IMR-90 (cell line): ENCODE measurements at regions not wholly inside any gene's neighbourhood (a gene's known extent, or its start where the extent isn't known, plus 50 kb on each side); places are given as distances from the start of the nearest gene placed in this dataset.

ENCODE experiments used
- ATAC-seq: fragments of 200-7000 bp; cut with Tn5 transposase; 2 replicates; pipeline ENCODE4 v1.9.1; 2020; ENCODE audit warnings: low read depth, mild to moderate bottlenecking, moderate library complexity
- BruUV-seq: library from RNA; stranded (reverse); fragments of 400-500 nt; replicated peaks from 2 replicates; lab custom pipeline; 2021; lab: Mats Ljungman, UMichigan
- CTCF ChIA-PET: fragments of 300-600 bp; formaldehyde crosslinking; extraction: SDS; loops from one replicate; lab custom pipeline; 2021; ENCODE audit warnings: antibody characterized with exemption; lab: Yijun Ruan, JAX
- POLR2A ChIA-PET: fragments of 300-600 bp; sonication (Branson Sonifier 250); formaldehyde crosslinking; loops from one replicate; lab custom pipeline; 2022; ENCODE audit warnings: antibody characterized with exemption; ENCODE audit not compliant: unreplicated experiment; lab: Charles Lee
- DNase-seq: peaks from one replicate; pipeline ENCODE4 v3.0.0; 2013
- H2AFZ ChIP-seq: replicated peaks from 2 replicates; pipeline ENCODE3; 2013; ENCODE audit warnings: low read length, mild to moderate bottlenecking; ENCODE audit not compliant: poor library complexity
- H2AK5ac ChIP-seq: 2 replicates; pipeline ENCODE4 v1.6.1; 2013; ENCODE audit warnings: low read depth, low read length, inconsistent platforms
- H2AK9ac ChIP-seq: replicated peaks from 2 replicates; pipeline ENCODE3; 2013; ENCODE audit warnings: mild to moderate bottlenecking, low read depth, low read length, moderate library complexity; ENCODE audit not compliant: poor library complexity
- H2BK120ac ChIP-seq: 2 replicates; pipeline ENCODE4 v1.6.1; 2013; ENCODE audit warnings: low read depth, low read length, inconsistent platforms
- H2BK15ac ChIP-seq: 3 replicates; pipeline ENCODE4 v1.6.1; 2013; ENCODE audit warnings: low read depth, low read length, inconsistent platforms
- H2BK20ac ChIP-seq: 2 replicates; pipeline ENCODE4 v1.6.1; 2013; ENCODE audit warnings: low read depth, mild to moderate bottlenecking, inconsistent platforms, low read length, moderate library complexity
- H2BK5ac ChIP-seq: 2 replicates; pipeline ENCODE4 v1.6.1; 2013; ENCODE audit warnings: mild to moderate bottlenecking, low read depth, low read length, inconsistent platforms; ENCODE audit not compliant: poor library complexity, severe bottlenecking
- H3K14ac ChIP-seq: replicated peaks from 2 replicates; pipeline ENCODE4 v1.6.1; 2013; ENCODE audit warnings: low read depth, low read length, inconsistent platforms
- H3K18ac ChIP-seq: 2 replicates; pipeline ENCODE4 v1.6.1; 2013; ENCODE audit warnings: low read depth, low read length, control low read depth
- H3K23ac ChIP-seq: 2 replicates; pipeline ENCODE4 v1.6.1; 2013; ENCODE audit warnings: low read depth, low read length, inconsistent platforms
- H3K27ac ChIP-seq: 2 replicates; pipeline ENCODE4 v1.5.1; 2013; ENCODE audit warnings: mild to moderate bottlenecking, control low read depth, low read length; ENCODE audit not compliant: insufficient read depth
- H3K27me3 ChIP-seq: 2 replicates; pipeline ENCODE4 v1.6.1; 2013; ENCODE audit warnings: low read length; ENCODE audit not compliant: control insufficient read depth, insufficient read depth
- H3K36me3 ChIP-seq: 2 replicates; pipeline ENCODE4 v1.6.1; 2013; ENCODE audit warnings: low read length, mixed read lengths; ENCODE audit not compliant: control insufficient read depth, insufficient read depth
- H3K4ac ChIP-seq: 2 replicates; pipeline ENCODE4 v1.6.1; 2013; ENCODE audit warnings: low read depth, low read length, inconsistent platforms
- H3K4me1 ChIP-seq: 2 replicates; pipeline ENCODE4 v1.6.1; 2013; ENCODE audit warnings: low read length, mixed read lengths; ENCODE audit not compliant: control insufficient read depth, insufficient read depth
- H3K4me2 ChIP-seq: 2 replicates; pipeline ENCODE4 v1.6.1; 2013; ENCODE audit warnings: low read depth, mild to moderate bottlenecking, control low read depth, low read length, moderate library complexity
- H3K4me3 ChIP-seq: 2 replicates; pipeline ENCODE4 v1.5.1; 2013; ENCODE audit warnings: low read depth, mild to moderate bottlenecking, control low read depth, low read length, moderate library complexity; ENCODE audit not compliant: insufficient read depth
- H3K56ac ChIP-seq: 2 replicates; pipeline ENCODE4 v1.6.1; 2013; ENCODE audit warnings: low read length, inconsistent platforms; ENCODE audit not compliant: insufficient read depth; ENCODE audit errors: extremely low read depth
- H3K79me1 ChIP-seq, 2 experiments: 2 replicates each; pipeline ENCODE4 v1.6.1; 2013; ENCODE audit warnings: low read length in 2 of 2, inconsistent platforms in 1 of 2, low read depth in 1 of 2
- H3K9ac ChIP-seq: 2 replicates; pipeline ENCODE4 v1.6.1; 2013; ENCODE audit warnings: low read depth, low read length, control low read depth
- H3K9me1 ChIP-seq: 2 replicates; pipeline ENCODE4 v1.6.1; 2013; ENCODE audit warnings: low read length, inconsistent platforms; ENCODE audit not compliant: insufficient read depth
- H3K9me3 ChIP-seq: 2 replicates; pipeline ENCODE4 v1.6.1; 2013; ENCODE audit warnings: low read length; ENCODE audit not compliant: control insufficient read depth, insufficient read depth
- H4K20me1 ChIP-seq: 2 replicates; pipeline ENCODE4 v1.6.1; 2013; ENCODE audit warnings: low read length, inconsistent platforms; ENCODE audit not compliant: insufficient read depth
- H4K5ac ChIP-seq: 2 replicates; pipeline ENCODE4 v1.6.1; 2013; ENCODE audit warnings: mild to moderate bottlenecking, low read depth, low read length, control low read depth
- H4K8ac ChIP-seq, 2 experiments: 2 replicates each; pipeline ENCODE4 v1.6.1; 2013; ENCODE audit warnings: low read depth in 2 of 2, low read length in 2 of 2, control low read depth in 1 of 2, inconsistent platforms in 1 of 2
- H4K91ac ChIP-seq: 2 replicates; pipeline ENCODE4 v1.6.1; 2013; ENCODE audit warnings: low read depth, low read length, inconsistent platforms; ENCODE audit not compliant: insufficient read depth
- BHLHE40 ChIP-seq: fragments of 150-350 bp; IDR thresholded peaks from 2 replicates; pipeline ENCODE4 v1.6.1; 2016; ENCODE audit warnings: mild to moderate bottlenecking, low read depth, low read length
- CHD1 ChIP-seq: IDR thresholded peaks from 2 replicates; pipeline ENCODE4 v1.6.1; 2012; ENCODE audit warnings: low read depth, low read length, improper control_type of control experiment
- CTCF ChIP-seq: conservative IDR thresholded peaks from 2 replicates; pipeline ENCODE4 v1.5.1; 2012; ENCODE audit warnings: mild to moderate bottlenecking, low read depth, low read length, improper control_type of control experiment
- ELK1 ChIP-seq: fragments of 150-350 bp; IDR thresholded peaks from 2 replicates; pipeline ENCODE4 v1.6.1; 2016; ENCODE audit warnings: low read depth, mild to moderate bottlenecking, low read length, moderate library complexity, borderline replicate concordance
- FOS ChIP-seq: fragments of 150-350 bp; IDR thresholded peaks from 2 replicates; pipeline ENCODE4 v1.6.1; 2016; ENCODE audit warnings: low read depth, low read length
- MAFK ChIP-seq: IDR thresholded peaks from 2 replicates; pipeline ENCODE4 v1.6.1; 2012; ENCODE audit warnings: low read depth, low read length, improper control_type of control experiment
- NFE2L2 ChIP-seq: fragments of 150-350 bp; IDR thresholded peaks from 2 replicates; pipeline ENCODE4 v1.6.1; 2016; ENCODE audit warnings: low read depth, mild to moderate bottlenecking, low read length
- POLR2A ChIP-seq: IDR thresholded peaks from 2 replicates; pipeline ENCODE4 v1.6.1; 2012; ENCODE audit warnings: mild to moderate bottlenecking, low read depth, low read length
- RAD21 ChIP-seq: IDR thresholded peaks from 2 replicates; pipeline ENCODE4 v1.6.1; 2012; ENCODE audit warnings: low read length, improper control_type of control experiment
- RCOR1 ChIP-seq: IDR thresholded peaks from 2 replicates; pipeline ENCODE4 v1.6.1; 2012; ENCODE audit warnings: mild to moderate bottlenecking, low read length, improper control_type of control experiment; ENCODE audit not compliant: insufficient replicate concordance
- USF2 ChIP-seq: fragments of 150-350 bp; IDR thresholded peaks from 2 replicates; pipeline ENCODE4 v1.6.1; 2017; ENCODE audit warnings: mild to moderate bottlenecking, antibody characterized with exemption, low read length, low read depth
- WGBS, 2 experiments: methylation state at CpG; one replicate each; pipeline versions ENCODE4 v1.1.5 to v1.1.7; 2013; ENCODE audit warnings: missing lambda C conversion rate in 2 of 2; ENCODE audit not compliant: insufficient read length in 1 of 2; ENCODE audit errors: extremely low coverage in 2 of 2; 5-methylcytosine and 5-hydroxymethylcytosine counted together
- dilution Hi-C: fragments of 300-500 bp; cut with HindIII; formaldehyde crosslinking; loops from one replicate; pipeline ENCODE4 v1.14.3; 2018; ENCODE audit warnings: low sequenced_read_pairs; ENCODE audit not compliant: unreplicated experiment
- in situ Hi-C: fragments of 300-500 bp; cut with MboI; formaldehyde crosslinking; loops from 3 replicates; pipeline ENCODE4 v1.14.3; 2019; ENCODE audit warnings: low sequenced_read_pairs, inconsistent platforms, mixed read lengths
- intact Hi-C: fragments of 100-400 bp; cut with micrococcal nuclease; formaldehyde crosslinking; loops from 2 replicates; pipeline ENCODE4 v1.10.0; 2022

GRCh38 chr11:37597776-37598175 lies 999.7 kb upstream of the RAG2 start:
- no peak overlapping the region for H2BK5ac ChIP-seq
- no peak overlapping the region for H3K18ac ChIP-seq
- ATAC-seq (no peak), DNase-seq (no peak)
- H4K5ac ChIP-seq: no peak overlapping the region
- H3K79me1 ChIP-seq: no peaks in the 10 kb centered on the region
- dilution Hi-C loops: no loop called here
- H3K4me2 ChIP-seq: no peak overlapping the region
- no peak overlapping the region for H2AK5ac ChIP-seq
- no peak overlapping the region for H2AK9ac ChIP-seq
- no peak overlapping the region for H4K91ac ChIP-seq
- H2AFZ ChIP-seq: no peak overlapping the region
- H3K9me1 ChIP-seq: no peaks in the 10 kb centered on the region
- H3K9ac ChIP-seq: no peak overlapping the region
- intact Hi-C loops: no loop called here
- H2BK20ac ChIP-seq: no peak overlapping the region
- no peaks in the 10 kb centered on the region for H3K36me3 ChIP-seq
- no peak overlapping the region for H3K4ac ChIP-seq
- no peak overlapping the region for H2BK15ac ChIP-seq
- ChIA-PET CTCF (interaction anchor here (0.6 kb wide), 1 partner anchor 491 kb away, joined by 3 read pairs; no protein-coding TSS in a partner anchor), POLR2A (no interaction called here)
- H3K4me3 ChIP-seq: no peak overlapping the region
- H3K4me1 ChIP-seq: no peaks in the 10 kb centered on the region
- no peak overlapping the region for H4K8ac ChIP-seq
- H2BK120ac ChIP-seq: no peak overlapping the region
- H3K14ac ChIP-seq: no peak overlapping the region
- H4K20me1 ChIP-seq: no peaks in the 10 kb centered on the region
- no CpG with 5 or more reads among the region's 2 CpGs for WGBS, 2 experiments
- no peaks in the 10 kb centered on the region for H3K9me3 ChIP-seq
- in situ Hi-C loops: no loop called here
- no peak overlapping the region for H3K56ac ChIP-seq
- no TSS peak for BruUV-seq
- no peaks in the 10 kb centered on the region for H3K27me3 ChIP-seq
- H3K27ac ChIP-seq: no peak overlapping the region
- TF ChIP-seq POLR2A (no peak), FOS (no peak), NFE2L2 (no peak), RAD21 (no peak), BHLHE40 (no peak), ELK1 (no peak), MAFK (no peak), USF2 (no peak), CTCF (no peak), CHD1 (no peak), RCOR1 (no peak)
- no peak overlapping the region for H3K23ac ChIP-seq
